NCI-H524 (cell line): ENCODE measurements at regions not wholly inside any gene's neighbourhood (a gene's known extent, or its start where the extent isn't known, plus 50 kb on each side); places are given as distances from the start of the nearest gene placed in this dataset.
A peak's percentile ranks its signal among the peaks of the same experiment; 100 is the strongest.

Source experiments
- DNase-seq, 2 experiments: peaks; one replicate each; lab custom pipeline; 2025; lab: John Stamatoyannopoulos, UW

- DNase-seq: no peak
These were observed 60.5 kb upstream of the COL13A1 start for GRCh38 chr10:69741252-69741651.

- DNase-seq: no peak
These were observed 59.9 kb upstream of the COL13A1 start for GRCh38 chr10:69741671-69742355.

DNA sequence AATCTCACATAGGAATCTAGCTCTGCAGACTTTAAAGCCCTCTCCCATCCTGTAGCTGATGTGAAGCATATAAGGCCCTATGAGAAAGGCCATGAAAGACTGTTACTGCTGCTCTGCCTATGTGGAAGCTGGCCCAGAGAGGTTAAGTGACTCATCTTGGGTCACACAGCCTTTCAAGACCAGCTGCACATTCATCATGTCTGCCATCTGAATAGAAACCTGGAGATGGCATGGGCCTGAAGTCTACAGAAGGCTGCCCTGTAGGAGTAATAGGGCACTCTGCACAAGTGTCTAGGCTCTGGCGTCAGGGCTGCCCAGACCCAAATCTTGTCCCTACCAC is 59.4 kb upstream of the COL13A1 start:
- DNase-seq: no peak

DNA sequence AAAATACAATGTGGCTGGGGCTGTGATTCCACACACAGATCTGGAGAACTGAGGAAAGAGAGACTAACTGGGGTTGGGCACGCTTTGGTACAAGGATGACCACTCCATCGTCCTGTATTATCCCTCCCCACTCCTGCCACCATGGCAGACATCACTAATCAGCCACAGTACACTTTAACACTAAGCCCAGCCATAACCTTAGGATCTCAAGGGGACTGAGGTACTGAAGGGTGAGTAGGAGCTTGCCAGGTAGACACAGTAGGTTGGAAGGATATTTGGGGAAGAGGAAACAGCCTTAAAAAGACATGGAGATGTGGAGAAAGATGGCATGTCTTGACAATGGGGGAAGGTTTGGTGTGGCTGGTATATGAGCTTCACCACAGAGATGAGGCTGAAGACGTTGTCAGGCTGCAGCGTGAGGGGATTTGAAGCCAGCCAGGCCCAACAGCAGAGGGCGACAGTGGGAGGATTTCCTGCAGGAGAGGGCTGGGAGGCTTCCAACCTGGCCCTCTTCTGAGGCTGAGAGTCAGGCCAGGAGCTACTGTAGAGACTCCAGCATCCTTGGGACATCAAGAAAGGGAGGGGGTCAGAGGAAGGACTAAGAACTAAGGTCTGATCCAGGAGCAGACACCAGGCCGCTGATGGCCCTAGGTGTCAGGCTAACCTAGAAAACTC is 58.6 kb upstream of the COL13A1 start:
- DNase-seq: peak in 1 of 2 experiments; percentile 0

- DNase-seq: no peak
These were observed 56.7 kb upstream of the COL13A1 start for GRCh38 chr10:69744971-69745370.

GRCh38 chr10:69745698-69746097 is 56.0 kb upstream of the COL13A1 start:
- DNase-seq: no peak

DNA sequence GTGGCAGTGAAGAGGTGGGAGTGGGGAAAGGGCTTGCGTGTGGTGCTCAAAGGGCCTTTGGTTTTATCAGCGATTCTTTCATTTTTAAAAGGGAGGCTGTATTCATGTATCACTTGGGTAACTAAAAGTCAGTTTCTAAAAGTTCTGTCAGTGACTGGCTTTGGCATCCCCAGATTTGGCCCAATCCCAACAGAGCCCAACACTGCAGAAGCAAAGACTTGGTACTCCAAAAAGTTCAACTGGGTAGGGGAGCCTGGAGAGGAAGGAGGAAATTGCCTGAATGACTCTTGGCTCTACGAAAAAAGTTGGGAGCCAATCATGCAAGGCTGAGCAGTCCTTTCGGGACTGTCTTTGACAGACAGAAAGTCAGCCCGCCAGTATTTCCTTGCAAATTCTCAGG is 54.5 kb upstream of the COL13A1 start:
- DNase-seq: no peak

DNA sequence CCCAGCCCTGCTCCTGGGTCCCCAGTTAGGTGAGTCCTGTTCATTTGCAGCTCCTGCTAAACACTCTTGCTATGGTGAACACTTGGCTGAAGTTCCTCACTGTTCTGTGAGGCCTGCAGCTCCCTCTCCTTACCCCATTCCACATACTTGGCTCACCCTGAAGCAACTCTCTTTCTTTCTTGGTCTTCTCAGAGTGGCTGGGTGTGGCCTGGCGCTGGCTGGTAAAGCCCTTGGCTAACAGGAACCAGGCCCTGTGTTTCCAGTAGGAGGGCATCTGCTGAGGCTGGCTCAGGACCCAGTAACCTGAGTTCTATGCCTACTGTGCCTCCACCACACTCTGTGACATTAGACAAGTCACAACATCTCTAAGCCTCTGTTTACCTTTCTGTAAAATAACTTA is 53.1 kb upstream of the COL13A1 start:
- DNase-seq: no peak

DNA sequence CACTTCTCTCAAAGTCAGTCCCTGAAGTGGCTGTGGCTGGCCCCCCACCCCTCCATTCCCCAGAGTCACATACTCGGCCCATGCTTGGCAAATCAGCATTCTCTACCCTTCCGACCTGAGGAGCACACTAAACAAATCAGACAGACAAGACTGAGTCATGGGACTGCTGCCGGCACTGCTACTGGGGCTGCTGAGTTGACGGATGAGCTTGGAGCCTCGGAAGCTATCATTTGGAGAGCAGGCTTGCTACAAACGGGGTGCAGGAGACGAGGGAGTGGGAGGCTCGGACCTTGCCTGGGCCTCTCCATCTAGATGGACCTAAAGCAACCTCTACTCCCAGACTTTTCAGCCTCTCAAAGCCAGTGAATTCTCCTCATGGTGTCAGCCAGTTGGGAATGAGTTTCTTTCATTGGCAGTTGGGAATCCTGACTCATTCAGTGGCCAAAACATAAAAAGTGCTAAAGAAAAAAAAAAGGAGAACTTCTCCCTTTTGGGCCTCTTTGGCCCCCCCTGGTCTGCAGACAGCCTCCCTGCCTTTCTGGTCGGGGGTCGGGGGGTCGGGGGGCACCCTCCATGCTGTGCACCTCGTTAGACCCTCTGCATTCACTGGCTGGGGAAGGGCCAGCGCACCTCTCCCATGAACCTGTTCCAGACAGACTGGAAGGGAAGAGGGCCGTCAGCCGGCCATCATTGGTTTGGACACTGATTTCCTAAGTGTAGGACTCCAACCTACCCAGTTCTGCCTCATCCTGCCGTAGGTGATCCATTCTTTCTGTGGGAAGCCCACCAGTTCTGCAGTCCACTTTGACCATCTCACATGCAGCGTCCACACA is 52.3 kb upstream of the COL13A1 start:
- no peak for DNase-seq

DNA sequence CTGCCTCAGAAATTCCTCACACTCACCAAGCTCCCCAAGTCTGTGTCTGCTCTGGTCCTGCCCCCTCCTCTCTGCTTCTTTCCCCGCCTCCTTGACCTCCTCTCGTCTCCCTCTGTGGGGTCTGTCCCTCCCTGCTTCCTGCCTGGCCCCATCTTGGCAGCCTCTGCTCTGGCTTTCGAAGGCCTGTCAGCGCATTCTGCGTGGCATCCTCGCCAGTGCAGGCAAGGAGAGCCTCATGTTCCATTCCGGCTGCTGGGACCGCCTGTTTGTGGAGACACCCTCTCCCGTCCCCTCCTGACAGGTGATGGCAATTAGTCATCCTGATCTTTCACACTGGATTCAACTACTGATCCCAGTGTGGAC is 51.7 kb upstream of the COL13A1 start:
- DNase-seq: no peak

- DNase-seq: no peak
These were observed 51.0 kb upstream of the COL13A1 start for GRCh38 chr10:69750725-69751124.

- no peak for DNase-seq
These were observed 50.5 kb upstream of the COL13A1 start for GRCh38 chr10:69751214-69751613.
